ENCODE measurements at regions not wholly inside any gene's neighbourhood (a gene's known extent, or its start where the extent isn't known, plus 50 kb on each side); places are given as distances from the start of the nearest gene placed in this dataset.

DNA sequence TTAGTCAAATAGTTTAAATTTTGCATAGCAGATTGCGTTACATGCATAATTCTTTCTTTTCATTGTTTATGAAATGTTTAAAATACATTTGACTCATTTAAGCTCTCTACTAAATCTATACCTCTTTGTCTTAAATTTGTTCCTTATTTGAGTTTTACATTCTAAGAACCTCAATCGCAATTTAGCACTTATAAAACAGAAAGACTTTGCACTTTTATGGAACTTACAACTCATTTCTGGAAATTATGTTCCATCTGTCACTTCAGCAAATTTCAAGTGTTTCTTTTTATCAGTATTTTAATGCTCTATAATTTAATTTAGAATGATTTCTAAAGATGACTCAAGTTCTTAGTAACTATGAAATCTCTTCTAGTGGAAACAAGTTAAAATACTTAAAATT lies 1505.8 kb upstream of the SPRY2 start:
- TF ChIP-seq TAF1 (conservative IDR thresholded peaks at IDR 0.05) (no peak), GABPA (IDR thresholded peaks at IDR 0.05 in 1 of 2, conservative IDR thresholded peaks at IDR 0.05 in 1 of 2) (no peak), FOXA1 (IDR thresholded peaks at IDR 0.05) (no peak), YY1 (IDR thresholded peaks at IDR 0.05) (no peak), JUND (IDR thresholded peaks at IDR 0.05) (no peak), HNF4G (IDR thresholded peaks at IDR 0.05) (no peak), SP1 (IDR thresholded peaks at IDR 0.05) (no peak), RAD21 (IDR thresholded peaks at IDR 0.05) (no peak)
- TF ChIP-seq, protein P1, sequence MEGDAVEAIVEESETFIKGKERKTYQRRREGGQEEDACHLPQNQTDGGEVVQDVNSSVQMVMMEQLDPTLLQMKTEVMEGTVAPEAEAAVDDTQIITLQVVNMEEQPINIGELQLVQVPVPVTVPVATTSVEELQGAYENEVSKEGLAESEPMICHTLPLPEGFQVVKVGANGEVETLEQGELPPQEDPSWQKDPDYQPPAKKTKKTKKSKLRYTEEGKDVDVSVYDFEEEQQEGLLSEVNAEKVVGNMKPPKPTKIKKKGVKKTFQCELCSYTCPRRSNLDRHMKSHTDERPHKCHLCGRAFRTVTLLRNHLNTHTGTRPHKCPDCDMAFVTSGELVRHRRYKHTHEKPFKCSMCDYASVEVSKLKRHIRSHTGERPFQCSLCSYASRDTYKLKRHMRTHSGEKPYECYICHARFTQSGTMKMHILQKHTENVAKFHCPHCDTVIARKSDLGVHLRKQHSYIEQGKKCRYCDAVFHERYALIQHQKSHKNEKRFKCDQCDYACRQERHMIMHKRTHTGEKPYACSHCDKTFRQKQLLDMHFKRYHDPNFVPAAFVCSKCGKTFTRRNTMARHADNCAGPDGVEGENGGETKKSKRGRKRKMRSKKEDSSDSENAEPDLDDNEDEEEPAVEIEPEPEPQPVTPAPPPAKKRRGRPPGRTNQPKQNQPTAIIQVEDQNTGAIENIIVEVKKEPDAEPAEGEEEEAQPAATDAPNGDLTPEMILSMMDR (IDR thresholded peaks at IDR 0.05; ENCODE audit: low read depth, low read length, missing input control): no peak
- TF ChIP-seq, protein P2, sequence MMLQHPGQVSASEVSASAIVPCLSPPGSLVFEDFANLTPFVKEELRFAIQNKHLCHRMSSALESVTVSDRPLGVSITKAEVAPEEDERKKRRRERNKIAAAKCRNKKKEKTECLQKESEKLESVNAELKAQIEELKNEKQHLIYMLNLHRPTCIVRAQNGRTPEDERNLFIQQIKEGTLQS (IDR thresholded peaks at IDR 0.05): no peak
- TF ChIP-seq, protein P3, sequence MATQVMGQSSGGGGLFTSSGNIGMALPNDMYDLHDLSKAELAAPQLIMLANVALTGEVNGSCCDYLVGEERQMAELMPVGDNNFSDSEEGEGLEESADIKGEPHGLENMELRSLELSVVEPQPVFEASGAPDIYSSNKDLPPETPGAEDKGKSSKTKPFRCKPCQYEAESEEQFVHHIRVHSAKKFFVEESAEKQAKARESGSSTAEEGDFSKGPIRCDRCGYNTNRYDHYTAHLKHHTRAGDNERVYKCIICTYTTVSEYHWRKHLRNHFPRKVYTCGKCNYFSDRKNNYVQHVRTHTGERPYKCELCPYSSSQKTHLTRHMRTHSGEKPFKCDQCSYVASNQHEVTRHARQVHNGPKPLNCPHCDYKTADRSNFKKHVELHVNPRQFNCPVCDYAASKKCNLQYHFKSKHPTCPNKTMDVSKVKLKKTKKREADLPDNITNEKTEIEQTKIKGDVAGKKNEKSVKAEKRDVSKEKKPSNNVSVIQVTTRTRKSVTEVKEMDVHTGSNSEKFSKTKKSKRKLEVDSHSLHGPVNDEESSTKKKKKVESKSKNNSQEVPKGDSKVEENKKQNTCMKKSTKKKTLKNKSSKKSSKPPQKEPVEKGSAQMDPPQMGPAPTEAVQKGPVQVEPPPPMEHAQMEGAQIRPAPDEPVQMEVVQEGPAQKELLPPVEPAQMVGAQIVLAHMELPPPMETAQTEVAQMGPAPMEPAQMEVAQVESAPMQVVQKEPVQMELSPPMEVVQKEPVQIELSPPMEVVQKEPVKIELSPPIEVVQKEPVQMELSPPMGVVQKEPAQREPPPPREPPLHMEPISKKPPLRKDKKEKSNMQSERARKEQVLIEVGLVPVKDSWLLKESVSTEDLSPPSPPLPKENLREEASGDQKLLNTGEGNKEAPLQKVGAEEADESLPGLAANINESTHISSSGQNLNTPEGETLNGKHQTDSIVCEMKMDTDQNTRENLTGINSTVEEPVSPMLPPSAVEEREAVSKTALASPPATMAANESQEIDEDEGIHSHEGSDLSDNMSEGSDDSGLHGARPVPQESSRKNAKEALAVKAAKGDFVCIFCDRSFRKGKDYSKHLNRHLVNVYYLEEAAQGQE (IDR thresholded peaks at IDR 0.05): no peak
- TF ChIP-seq, protein P4, sequence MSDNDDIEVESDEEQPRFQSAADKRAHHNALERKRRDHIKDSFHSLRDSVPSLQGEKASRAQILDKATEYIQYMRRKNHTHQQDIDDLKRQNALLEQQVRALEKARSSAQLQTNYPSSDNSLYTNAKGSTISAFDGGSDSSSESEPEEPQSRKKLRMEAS (IDR thresholded peaks at IDR 0.05): no peak
